Testis (tissue), 2 donors: ENCODE measurements at regions not wholly inside any gene's neighbourhood (a gene's known extent, or its start where the extent isn't known, plus 50 kb on each side); places are given as distances from the start of the nearest gene placed in this dataset.
A peak's percentile ranks its signal among the peaks of the same experiment; 100 is the strongest.

Experiments used
- DNase-seq: peaks from one replicate; pipeline ENCODE4 v3.0.0-alpha.2; 2019
- H3K27ac ChIP-seq, 2 donors: fragments of 200-600 bp; sonication (generic); one replicate each; pipeline ENCODE4 v1.5.1; 2019
- H3K27me3 ChIP-seq: fragments of 200-600 bp; sonication (generic); one replicate; pipeline ENCODE4 v1.5.1; 2019
- H3K36me3 ChIP-seq: fragments of 200-600 bp; sonication (generic); one replicate; pipeline ENCODE4 v1.5.1; 2017; ENCODE audit warnings: low read depth; ENCODE audit errors: missing control alignments
- H3K4me1 ChIP-seq: fragments of 200-600 bp; sonication (generic); one replicate; pipeline ENCODE4 v1.5.1; 2019
- H3K4me3 ChIP-seq, 2 donors: fragments of 200-600 bp; sonication (generic); one replicate each; pipeline ENCODE4 v1.5.1; 2017 to 2019
- H3K9me3 ChIP-seq: fragments of 200-600 bp; sonication (generic); one replicate; pipeline ENCODE4 v1.5.1; 2017
- POLR2A ChIP-seq: fragments of 450-650 bp; IDR thresholded peaks from one replicate; pipeline ENCODE4 v1.6.1; 2017; ENCODE audit warnings: antibody characterized with exemption, mild to moderate bottlenecking, moderate library complexity
- WGBS, 2 donors: methylation state at CpG; one replicate each; pipeline ENCODE4 v1.1.5; 2018; 5-methylcytosine and 5-hydroxymethylcytosine counted together
- intact Hi-C: fragments of 100-400 bp; cut with DNase I; formaldehyde crosslinking; loops from one replicate; pipeline ENCODE4 v1.15.1; 2023; ENCODE audit warnings: low total_unique reads
- TF ChIP-seq, protein P1 (sequence below), 3 experiments: fragments of 450-650 bp in 2 of 3; fragments of 200-600 bp in 1 of 3; sonication (generic) in 1 of 3; IDR thresholded peaks; one replicate each; pipeline ENCODE4 v1.5.1; 2016 to 2019; ENCODE audit warnings: antibody characterized with exemption in 3 of 3, mild to moderate bottlenecking in 2 of 3, moderate library complexity in 1 of 3

GRCh38 chr1:229152311-229152710 lies 118.6 kb upstream of the RAB4A start:
- 59 to 65% methylated on average over 2 of the region's 2 CpGs for WGBS, 2 donors
- TF ChIP-seq, protein P1, sequence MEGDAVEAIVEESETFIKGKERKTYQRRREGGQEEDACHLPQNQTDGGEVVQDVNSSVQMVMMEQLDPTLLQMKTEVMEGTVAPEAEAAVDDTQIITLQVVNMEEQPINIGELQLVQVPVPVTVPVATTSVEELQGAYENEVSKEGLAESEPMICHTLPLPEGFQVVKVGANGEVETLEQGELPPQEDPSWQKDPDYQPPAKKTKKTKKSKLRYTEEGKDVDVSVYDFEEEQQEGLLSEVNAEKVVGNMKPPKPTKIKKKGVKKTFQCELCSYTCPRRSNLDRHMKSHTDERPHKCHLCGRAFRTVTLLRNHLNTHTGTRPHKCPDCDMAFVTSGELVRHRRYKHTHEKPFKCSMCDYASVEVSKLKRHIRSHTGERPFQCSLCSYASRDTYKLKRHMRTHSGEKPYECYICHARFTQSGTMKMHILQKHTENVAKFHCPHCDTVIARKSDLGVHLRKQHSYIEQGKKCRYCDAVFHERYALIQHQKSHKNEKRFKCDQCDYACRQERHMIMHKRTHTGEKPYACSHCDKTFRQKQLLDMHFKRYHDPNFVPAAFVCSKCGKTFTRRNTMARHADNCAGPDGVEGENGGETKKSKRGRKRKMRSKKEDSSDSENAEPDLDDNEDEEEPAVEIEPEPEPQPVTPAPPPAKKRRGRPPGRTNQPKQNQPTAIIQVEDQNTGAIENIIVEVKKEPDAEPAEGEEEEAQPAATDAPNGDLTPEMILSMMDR (IDR thresholded peaks at IDR 0.05): no peak
- no peak for TF ChIP-seq POLR2A
- Histone ChIP-seq H3K4me3 (no peak overlapping the region), H3K27ac (no peak overlapping the region), H3K4me1 (peaks cover 12% of the 10 kb centered on the region), H3K27me3 (no peaks in the 10 kb centered on the region), H3K36me3 (no peaks in the 10 kb centered on the region), H3K9me3 (no peaks in the 10 kb centered on the region)
- DNase-seq: no peak
- intact Hi-C loops: no loop called here

GRCh38 chr1:229153955-229154548 lies 116.9 kb upstream of the RAB4A start:
- H3K36me3 ChIP-seq: no peaks in the 10 kb centered on the region
- intact Hi-C loops: no loop called here
- peaks cover 9% of the 10 kb centered on the region for H3K4me1 ChIP-seq
- 96 to 97% methylated on average over 2 of the region's 2 CpGs for WGBS, 2 donors
- no peak for TF ChIP-seq POLR2A
- TF ChIP-seq, protein P1 (IDR thresholded peaks at IDR 0.05): no peak
- H3K27me3 ChIP-seq: no peaks in the 10 kb centered on the region
- H3K9me3 ChIP-seq: no peaks in the 10 kb centered on the region
- no peak overlapping the region for H3K27ac ChIP-seq
- DNase-seq: no peak
- H3K4me3 ChIP-seq: no peak overlapping the region

DNA sequence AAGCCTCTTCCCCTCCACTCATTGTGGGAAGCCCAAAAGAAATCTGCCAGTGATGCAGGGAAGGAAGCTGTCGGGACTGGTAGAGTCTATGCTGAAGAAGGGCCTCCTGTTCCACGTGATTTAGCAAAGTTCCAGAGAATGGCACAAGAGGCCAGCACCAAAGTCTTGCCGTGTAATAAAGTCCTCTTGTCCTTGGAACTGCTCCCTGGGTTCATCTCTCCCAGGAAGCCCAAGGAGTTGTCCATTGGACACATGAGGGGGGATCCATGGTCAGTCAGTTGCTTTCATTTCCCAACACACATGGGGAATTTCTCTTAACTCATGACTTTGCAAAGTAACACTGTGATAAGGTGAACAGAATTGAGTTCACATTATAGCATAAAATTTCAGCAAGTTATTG lies 116.1 kb upstream of the RAB4A start:
- Histone ChIP-seq H3K27me3 (no peaks in the 10 kb centered on the region), H3K27ac (no peak overlapping the region), H3K4me1 (peaks cover 9% of the 10 kb centered on the region), H3K36me3 (no peaks in the 10 kb centered on the region), H3K4me3 (no peak overlapping the region), H3K9me3 (no peaks in the 10 kb centered on the region)
- DNase-seq: no peak
- intact Hi-C loops: no loop called here
- TF ChIP-seq, protein P1 (IDR thresholded peaks at IDR 0.05): no peak
- no peak for TF ChIP-seq POLR2A
- WGBS, 2 donors: 75 to 78% methylated on average over 3 of the region's 3 CpGs

DNA sequence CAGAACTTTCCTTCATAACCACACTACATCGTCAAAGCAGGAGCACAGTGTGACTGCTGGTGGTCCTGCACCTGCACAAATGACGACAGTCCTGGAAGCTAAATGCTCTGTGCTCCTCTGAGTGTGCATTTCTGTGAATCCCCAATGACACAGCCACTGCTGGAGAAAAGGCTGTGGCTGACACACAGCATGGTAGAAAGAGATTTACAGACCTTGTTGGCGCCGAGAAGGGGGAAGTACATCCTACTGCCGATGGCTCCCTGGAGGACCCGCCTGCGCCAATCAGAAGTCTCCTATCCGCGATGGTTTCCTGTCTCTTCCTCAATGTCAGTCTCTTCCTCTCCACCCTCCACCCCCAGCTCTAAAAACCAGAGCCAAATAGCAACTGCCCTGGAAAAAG lies 115.4 kb upstream of the RAB4A start:
- TF ChIP-seq, protein P1 (IDR thresholded peaks at IDR 0.05): no peak
- TF ChIP-seq POLR2A: no peak
- no peaks in the 10 kb centered on the region for H3K9me3 ChIP-seq
- no peaks in the 10 kb centered on the region for H3K27me3 ChIP-seq
- H3K36me3 ChIP-seq: no peaks in the 10 kb centered on the region
- H3K4me3 ChIP-seq: no peak overlapping the region
- intact Hi-C loops: no loop called here
- no peak overlapping the region for H3K27ac ChIP-seq
- 63 to 75% methylated on average over 9 of the region's 9 CpGs for WGBS, 2 donors
- no peak for DNase-seq
- peaks cover 9% of the 10 kb centered on the region for H3K4me1 ChIP-seq

DNA sequence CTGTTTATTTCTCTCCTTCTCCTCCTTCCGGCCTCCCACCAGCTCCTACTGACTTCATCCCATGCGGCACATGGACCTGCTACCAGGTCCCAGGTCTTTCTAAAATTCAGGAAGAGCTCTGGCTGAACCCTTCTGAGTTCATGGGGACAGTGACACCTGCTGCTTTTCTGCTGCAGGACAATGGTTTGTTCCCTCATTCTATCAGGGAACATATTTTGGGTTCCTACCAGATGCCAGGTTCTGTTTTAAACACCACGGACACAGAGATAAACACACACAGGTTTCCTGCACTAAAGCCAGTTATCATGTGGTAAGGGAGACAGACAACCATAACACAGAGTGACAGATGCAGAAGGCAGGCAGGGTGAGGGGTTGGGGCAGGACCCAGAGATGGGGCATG lies 114.0 kb upstream of the RAB4A start:
- no peaks in the 10 kb centered on the region for H3K9me3 ChIP-seq
- H3K27ac ChIP-seq: no peak overlapping the region
- WGBS, 2 donors: 72 to 82% methylated on average over 3 of the region's 3 CpGs
- TF ChIP-seq, protein P1 (IDR thresholded peaks at IDR 0.05): peak; percentile 44 to 53 (median 46)
- TF ChIP-seq POLR2A: no peak
- no peaks in the 10 kb centered on the region for H3K27me3 ChIP-seq
- peaks cover 9% of the 10 kb centered on the region for H3K4me1 ChIP-seq
- no peaks in the 10 kb centered on the region for H3K36me3 ChIP-seq
- intact Hi-C loops: no loop called here
- no peak overlapping the region for H3K4me3 ChIP-seq
- peak; percentile 56 for DNase-seq
